Ovary (tissue), 3 donors: ENCODE measurements at regions not wholly inside any gene's neighbourhood (a gene's known extent, or its start where the extent isn't known, plus 50 kb on each side); places are given as distances from the start of the nearest gene placed in this dataset.

Experiments used
- EP300 ChIP-seq: sonication (generic); formaldehyde crosslinking; IDR thresholded peaks from one replicate; pipeline ENCODE4 v1.6.1; 2017; ENCODE audit warnings: antibody characterized with exemption
- POLR2A ChIP-seq: fragments of 450-650 bp; IDR thresholded peaks from one replicate; pipeline ENCODE4 v1.6.1; 2017; ENCODE audit warnings: antibody characterized with exemption, mild to moderate bottlenecking, moderate library complexity
- TF ChIP-seq, protein P1 (sequence below), 3 donors: fragments of 450-650 bp in 2 of 3; fragments of 200-600 bp in 1 of 3; IDR thresholded peaks; one replicate each; pipeline versions ENCODE4 v1.5.1 to v1.8.0; 2016 to 2022; ENCODE audit warnings: antibody characterized with exemption in 3 of 3, mild to moderate bottlenecking in 1 of 3
- donor health status: DM: no; HTN: no; CAD: no.

DNA sequence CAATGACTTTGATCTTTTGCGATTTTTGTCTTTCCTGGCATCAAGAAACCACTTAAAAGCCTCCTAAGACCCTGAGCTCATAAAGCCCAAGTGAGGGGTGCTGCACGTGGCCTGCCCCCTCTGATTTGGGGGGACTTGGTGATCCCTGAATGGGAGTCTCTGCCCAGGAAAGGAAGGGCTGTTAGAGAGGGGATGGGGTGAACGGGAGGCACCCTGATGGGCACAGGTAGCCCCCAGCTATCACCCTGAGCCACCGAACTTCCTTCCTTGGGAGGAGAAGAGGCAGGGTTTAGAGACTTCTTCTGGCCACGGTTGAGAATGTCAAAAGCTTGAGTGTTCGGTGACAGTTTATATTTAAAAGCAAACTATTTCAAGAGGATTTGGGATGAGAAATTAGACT lies 305.5 kb downstream of the ZNF536 start:
- TF ChIP-seq, protein P1, sequence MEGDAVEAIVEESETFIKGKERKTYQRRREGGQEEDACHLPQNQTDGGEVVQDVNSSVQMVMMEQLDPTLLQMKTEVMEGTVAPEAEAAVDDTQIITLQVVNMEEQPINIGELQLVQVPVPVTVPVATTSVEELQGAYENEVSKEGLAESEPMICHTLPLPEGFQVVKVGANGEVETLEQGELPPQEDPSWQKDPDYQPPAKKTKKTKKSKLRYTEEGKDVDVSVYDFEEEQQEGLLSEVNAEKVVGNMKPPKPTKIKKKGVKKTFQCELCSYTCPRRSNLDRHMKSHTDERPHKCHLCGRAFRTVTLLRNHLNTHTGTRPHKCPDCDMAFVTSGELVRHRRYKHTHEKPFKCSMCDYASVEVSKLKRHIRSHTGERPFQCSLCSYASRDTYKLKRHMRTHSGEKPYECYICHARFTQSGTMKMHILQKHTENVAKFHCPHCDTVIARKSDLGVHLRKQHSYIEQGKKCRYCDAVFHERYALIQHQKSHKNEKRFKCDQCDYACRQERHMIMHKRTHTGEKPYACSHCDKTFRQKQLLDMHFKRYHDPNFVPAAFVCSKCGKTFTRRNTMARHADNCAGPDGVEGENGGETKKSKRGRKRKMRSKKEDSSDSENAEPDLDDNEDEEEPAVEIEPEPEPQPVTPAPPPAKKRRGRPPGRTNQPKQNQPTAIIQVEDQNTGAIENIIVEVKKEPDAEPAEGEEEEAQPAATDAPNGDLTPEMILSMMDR (IDR thresholded peaks at IDR 0.05): no peak
- TF ChIP-seq EP300: no peak
- no peak for TF ChIP-seq POLR2A
